CD14-positive monocyte (primary cell): ENCODE measurements at regions not wholly inside any gene's neighbourhood (a gene's known extent, or its start where the extent isn't known, plus 50 kb on each side); places are given as distances from the start of the nearest gene placed in this dataset.

Experiments used
- DNase-seq, 3 donors: peaks; one replicate each; pipeline ENCODE4 v3.0.0-alpha.2; 2011 to 2022
- H2AFZ ChIP-seq: 2 replicates; pipeline ENCODE4 v1.6.0; 2012; ENCODE audit warnings: mild to moderate bottlenecking, low read depth, low read length, inconsistent platforms; ENCODE audit not compliant: insufficient read depth, poor library complexity, severe bottlenecking
- H3K27ac ChIP-seq, 2 donors: 1 replicate in 1 of 2; 2 replicates in 1 of 2; pipeline ENCODE4 v1.5.1; 2012 to 2013; ENCODE audit warnings: low read length in 2 of 2, control low read depth in 1 of 2, inconsistent platforms in 1 of 2, low read depth in 1 of 2, mild to moderate bottlenecking in 1 of 2
- H3K27me3 ChIP-seq, 2 donors: one replicate each; pipeline versions ENCODE4 v1.6.0 to v1.6.1; 2011 to 2013; ENCODE audit warnings: low read length in 2 of 2; ENCODE audit not compliant: control insufficient read depth in 2 of 2, insufficient read depth in 2 of 2
- H3K36me3 ChIP-seq, 2 donors: replicated peaks in 1 of 2; 1 replicate in 1 of 2; 2 replicates in 1 of 2; pipeline versions ENCODE4 v1.5.1 to v1.6.1; 2012 to 2013; ENCODE audit warnings: low read length in 2 of 2, control low read depth in 1 of 2, inconsistent platforms in 1 of 2, mild to moderate bottlenecking in 1 of 2; ENCODE audit not compliant: insufficient read depth in 2 of 2, control insufficient read depth in 1 of 2
- H3K4me1 ChIP-seq, 2 donors: 1 replicate in 1 of 2; 2 replicates in 1 of 2; pipeline versions ENCODE4 v1.5.1 to v1.6.1; 2012 to 2013; ENCODE audit warnings: low read length in 2 of 2, control low read depth in 1 of 2, inconsistent platforms in 1 of 2, mild to moderate bottlenecking in 1 of 2, moderate library complexity in 1 of 2; ENCODE audit not compliant: insufficient read depth in 2 of 2, control insufficient read depth in 1 of 2
- H3K4me2 ChIP-seq: replicated peaks from 2 replicates; pipeline ENCODE3; 2012; ENCODE audit warnings: low read length, moderate library complexity, mild to moderate bottlenecking; ENCODE audit not compliant: poor library complexity, severe bottlenecking; ENCODE audit errors: extremely low read depth
- H3K4me3 ChIP-seq, 3 experiments: fragments of 200-600 bp in 1 of 3; sonication (generic) in 1 of 3; replicated peaks in 1 of 3; 1 replicate in 2 of 3; 2 replicates in 1 of 3; pipeline ENCODE4 v1.5.1; 2011 to 2013; ENCODE audit warnings: low read length in 3 of 3, mild to moderate bottlenecking in 3 of 3, control low read depth in 2 of 3, low read depth in 2 of 3, inconsistent platforms in 1 of 3, moderate library complexity in 1 of 3
- H3K79me2 ChIP-seq: 2 replicates; pipeline ENCODE4 v1.6.0; 2012; ENCODE audit warnings: mild to moderate bottlenecking, control low read depth, inconsistent platforms, low read length, moderate library complexity; ENCODE audit not compliant: insufficient read depth
- H3K9ac ChIP-seq: 2 replicates; pipeline ENCODE4 v1.6.0; 2017; ENCODE audit warnings: low read length, mild to moderate bottlenecking; ENCODE audit not compliant: insufficient read depth, poor library complexity, severe bottlenecking
- H3K9me3 ChIP-seq, 2 donors: replicated peaks in 1 of 2; 1 replicate in 1 of 2; 2 replicates in 1 of 2; pipeline versions ENCODE4 v1.5.1 to v1.6.1; 2012 to 2013; ENCODE audit warnings: low read length in 2 of 2, control low read depth in 1 of 2; ENCODE audit not compliant: control insufficient read depth in 1 of 2, insufficient read depth in 1 of 2
- H4K20me1 ChIP-seq: 2 replicates; pipeline ENCODE4 v1.6.0; 2012; ENCODE audit warnings: mild to moderate bottlenecking, low read length, control low read depth, moderate library complexity; ENCODE audit not compliant: insufficient read depth
- H3K27ac Mint-ChIP-seq, 7 donors: one replicate each; pipeline ENCODE4 v1.8.0; 2020; ENCODE audit warnings: mild to moderate bottlenecking in 7 of 7, mixed read lengths in 7 of 7, moderate library complexity in 6 of 7, inconsistent platforms in 2 of 7
- H3K27me3 Mint-ChIP-seq, 3 donors: one replicate each; pipeline ENCODE4 v1.8.0; 2021 to 2022; ENCODE audit warnings: low read depth in 3 of 3, mild to moderate bottlenecking in 3 of 3, mixed read lengths in 3 of 3, moderate library complexity in 3 of 3, inconsistent platforms in 1 of 3
- H3K36me3 Mint-ChIP-seq, 2 donors: one replicate each; pipeline ENCODE4 v1.8.0; 2020; ENCODE audit warnings: mixed read lengths in 2 of 2, inconsistent platforms in 1 of 2, mild to moderate bottlenecking in 1 of 2
- H3K4me1 Mint-ChIP-seq: one replicate; pipeline ENCODE4 v1.8.0; 2020; ENCODE audit warnings: mild to moderate bottlenecking, mixed read lengths
- H3K4me3 Mint-ChIP-seq, 2 donors: one replicate each; pipeline ENCODE4 v1.8.0; 2020; ENCODE audit warnings: mild to moderate bottlenecking in 2 of 2, mixed read lengths in 2 of 2, moderate library complexity in 1 of 2
- H3K9me3 Mint-ChIP-seq, 7 donors: one replicate each; pipeline ENCODE4 v1.8.0; 2020 to 2022; ENCODE audit warnings: mixed read lengths in 7 of 7, mild to moderate bottlenecking in 6 of 7, moderate library complexity in 6 of 7, inconsistent platforms in 2 of 7
- WGBS: methylation state at CpG from one replicate; pipeline ENCODE4 v1.1.5; 2013; ENCODE audit warnings: missing lambda C conversion rate; ENCODE audit not compliant: insufficient coverage; 5-methylcytosine and 5-hydroxymethylcytosine counted together
- intact Hi-C, 2 donors: fragments of 100-400 bp; cut with micrococcal nuclease; formaldehyde crosslinking; loops; one replicate each; pipeline versions ENCODE4 v1.15.0 to v1.15.1; 2023
- TF ChIP-seq, protein P1 (sequence below): fragments of 200-600 bp; IDR thresholded peaks from one replicate; pipeline ENCODE4 v1.8.0; 2022; ENCODE audit warnings: antibody characterized with exemption, mild to moderate bottlenecking

DNA sequence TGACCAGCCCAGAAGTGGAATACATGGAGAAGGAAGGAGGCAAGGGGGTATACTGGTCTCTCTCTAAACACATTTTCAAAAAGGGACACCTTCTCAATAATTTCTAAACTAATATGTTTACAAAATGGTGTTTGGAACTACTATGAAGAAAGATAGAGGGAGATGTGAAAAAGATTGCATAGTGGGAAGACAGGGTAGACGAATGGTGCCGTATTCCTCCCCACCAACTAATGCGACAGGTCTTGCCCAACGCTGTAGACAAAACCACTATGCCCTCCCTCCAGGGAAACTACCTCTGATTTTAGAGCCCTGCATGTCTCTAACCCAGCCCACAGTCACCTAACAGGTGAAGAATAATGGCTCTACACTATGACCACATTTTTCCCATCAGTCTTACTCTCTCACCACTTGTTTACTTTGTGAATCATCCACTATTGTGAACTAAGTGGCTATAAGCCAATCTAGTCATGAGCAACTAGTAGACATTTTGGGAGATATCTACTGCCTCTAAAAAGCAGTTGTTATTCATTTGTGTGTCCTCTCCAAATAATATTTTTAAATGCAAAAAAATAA lies 108.2 kb upstream of the UBE2E2 start:
- no peak overlapping the region for H3K4me3 Mint-ChIP-seq
- H3K27ac Mint-ChIP-seq, result no peak overlapping the region
- H3K27ac ChIP-seq, result no peak overlapping the region
- TF ChIP-seq, protein P1, sequence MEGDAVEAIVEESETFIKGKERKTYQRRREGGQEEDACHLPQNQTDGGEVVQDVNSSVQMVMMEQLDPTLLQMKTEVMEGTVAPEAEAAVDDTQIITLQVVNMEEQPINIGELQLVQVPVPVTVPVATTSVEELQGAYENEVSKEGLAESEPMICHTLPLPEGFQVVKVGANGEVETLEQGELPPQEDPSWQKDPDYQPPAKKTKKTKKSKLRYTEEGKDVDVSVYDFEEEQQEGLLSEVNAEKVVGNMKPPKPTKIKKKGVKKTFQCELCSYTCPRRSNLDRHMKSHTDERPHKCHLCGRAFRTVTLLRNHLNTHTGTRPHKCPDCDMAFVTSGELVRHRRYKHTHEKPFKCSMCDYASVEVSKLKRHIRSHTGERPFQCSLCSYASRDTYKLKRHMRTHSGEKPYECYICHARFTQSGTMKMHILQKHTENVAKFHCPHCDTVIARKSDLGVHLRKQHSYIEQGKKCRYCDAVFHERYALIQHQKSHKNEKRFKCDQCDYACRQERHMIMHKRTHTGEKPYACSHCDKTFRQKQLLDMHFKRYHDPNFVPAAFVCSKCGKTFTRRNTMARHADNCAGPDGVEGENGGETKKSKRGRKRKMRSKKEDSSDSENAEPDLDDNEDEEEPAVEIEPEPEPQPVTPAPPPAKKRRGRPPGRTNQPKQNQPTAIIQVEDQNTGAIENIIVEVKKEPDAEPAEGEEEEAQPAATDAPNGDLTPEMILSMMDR, result no peak
- no peaks in the 10 kb centered on the region for H3K36me3 ChIP-seq
- peaks cover 7% of the 10 kb centered on the region for H3K4me1 Mint-ChIP-seq
- H4K20me1 ChIP-seq, result no peaks in the 10 kb centered on the region
- H3K9ac ChIP-seq, result no peak overlapping the region
- H2AFZ ChIP-seq, result no peak overlapping the region
- 100% methylated on average over 1 of the region's 4 CpGs for WGBS
- H3K27me3 ChIP-seq, result no peaks in the 10 kb centered on the region
- no peaks in the 10 kb centered on the region for H3K36me3 Mint-ChIP-seq
- H3K4me2 ChIP-seq, result no peak overlapping the region
- H3K79me2 ChIP-seq, result no peaks in the 10 kb centered on the region
- H3K4me3 ChIP-seq, result no peak overlapping the region
- no peaks in the 10 kb centered on the region for H3K27me3 Mint-ChIP-seq
- no peak for DNase-seq
- H3K9me3 ChIP-seq, result peaks cover 0 to 9% of the 10 kb centered on the region in 2 donors
- peaks cover 7 to 21% (median 11%) of the 10 kb centered on the region in 7 donors for H3K9me3 Mint-ChIP-seq
- intact Hi-C loops, result no loop called here
- H3K4me1 ChIP-seq, result peaks cover 0 to 4% of the 10 kb centered on the region in 2 donors

DNA sequence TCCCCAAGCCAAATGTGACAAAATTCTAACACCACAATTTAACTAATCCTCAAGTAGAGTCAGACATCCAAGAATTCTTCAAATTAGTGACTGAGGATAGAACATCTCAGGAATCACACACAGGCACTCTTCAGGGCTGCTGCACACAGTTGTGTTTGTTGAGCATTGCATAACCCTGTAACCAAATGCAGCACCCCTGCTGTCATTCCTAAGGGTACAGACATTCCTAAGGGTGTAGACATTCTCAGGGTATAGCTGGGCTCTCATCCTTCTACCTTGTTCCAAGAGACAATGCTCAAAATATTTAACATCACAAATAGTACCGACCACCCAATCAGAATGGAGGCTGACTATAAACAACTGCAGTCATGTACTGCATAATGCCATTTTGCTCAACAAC lies 107.1 kb upstream of the UBE2E2 start:
- Histone ChIP-seq H4K20me1 (no peaks in the 10 kb centered on the region), H3K27me3 (no peaks in the 10 kb centered on the region), H2AFZ (no peak overlapping the region), H3K4me3 (no peak overlapping the region), H3K79me2 (no peaks in the 10 kb centered on the region), H3K4me2 (no peak overlapping the region), H3K9ac (no peak overlapping the region), H3K27ac (no peak overlapping the region), H3K4me1 (peaks cover 0 to 4% of the 10 kb centered on the region in 2 donors), H3K36me3 (no peaks in the 10 kb centered on the region), H3K9me3 (peaks cover 0 to 9% of the 10 kb centered on the region in 2 donors)
- WGBS, result no CpG with 5 or more reads among the region's 1 CpG
- H3K4me3 Mint-ChIP-seq, result no peak overlapping the region
- no peak overlapping the region for H3K27ac Mint-ChIP-seq
- peaks cover 9 to 22% (median 11%) of the 10 kb centered on the region in 7 donors for H3K9me3 Mint-ChIP-seq
- intact Hi-C loops, result no loop called here
- peaks cover 7% of the 10 kb centered on the region for H3K4me1 Mint-ChIP-seq
- H3K27me3 Mint-ChIP-seq, result no peaks in the 10 kb centered on the region
- TF ChIP-seq, protein P1, result no peak
- DNase-seq, result no peak
- H3K36me3 Mint-ChIP-seq, result no peaks in the 10 kb centered on the region
